Retina (tissue), 1 donor: ENCODE measurements at regions not wholly inside any gene's neighbourhood (a gene's known extent, or its start where the extent isn't known, plus 50 kb on each side); places are given as distances from the start of the nearest gene placed in this dataset.
"Not testable (repeated sequence)": the region's sequence is repeated elsewhere in the genome, so short reads cannot be mapped to it uniquely, and the experiment has no call there.

Source experiments
- DNase-seq: peaks from one replicate; pipeline ENCODE4 v3.0.0-alpha.2; 2016

DNA sequence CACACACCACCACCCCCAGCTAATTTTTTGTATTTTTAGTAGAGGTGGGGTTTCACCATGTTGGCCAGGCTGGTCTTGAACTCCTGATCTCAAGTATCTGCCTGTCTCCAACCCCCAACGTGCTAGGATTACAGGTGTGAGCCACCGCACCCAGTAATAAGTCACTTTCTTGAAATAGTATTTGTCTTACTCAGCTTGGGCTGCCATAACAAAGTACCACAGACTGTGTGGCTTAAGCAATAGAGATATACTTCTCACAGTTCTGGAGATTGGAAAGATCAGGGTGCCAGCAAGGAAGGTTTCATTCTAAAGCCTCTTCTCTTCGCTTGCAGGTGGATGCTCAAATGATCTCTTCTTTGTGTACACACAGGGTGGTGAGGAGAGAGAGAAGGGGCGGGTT lies 99.8 kb downstream of the ARRDC3 start:
- no peak for DNase-seq

DNA sequence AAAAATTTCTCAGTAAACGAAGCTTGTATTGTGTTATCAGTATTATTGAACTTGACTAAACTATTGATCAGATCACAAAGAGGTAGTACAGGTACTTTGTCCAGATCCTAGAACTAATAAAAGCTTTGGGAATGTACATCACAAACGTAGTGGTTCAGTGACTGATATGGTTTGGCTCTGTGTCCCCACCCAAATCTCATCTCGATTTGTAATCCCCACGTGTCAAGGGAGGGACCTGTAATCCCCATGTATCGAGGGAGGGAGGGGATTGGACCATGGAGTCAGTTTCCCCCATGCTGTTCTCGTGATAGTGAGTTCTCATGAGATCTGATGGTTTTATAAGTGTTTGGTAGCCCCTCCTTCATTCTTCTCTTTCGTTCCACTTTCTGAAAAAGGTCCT lies 100.9 kb downstream of the ARRDC3 start:
- no peak for DNase-seq

GRCh38 chr5:91281401-91281800 lies 101.7 kb downstream of the ARRDC3 start:
- peak; percentile 12 for DNase-seq

GRCh38 chr5:91280362-91281269 lies 102.5 kb downstream of the ARRDC3 start:
- peak; percentile 97 for DNase-seq

DNA sequence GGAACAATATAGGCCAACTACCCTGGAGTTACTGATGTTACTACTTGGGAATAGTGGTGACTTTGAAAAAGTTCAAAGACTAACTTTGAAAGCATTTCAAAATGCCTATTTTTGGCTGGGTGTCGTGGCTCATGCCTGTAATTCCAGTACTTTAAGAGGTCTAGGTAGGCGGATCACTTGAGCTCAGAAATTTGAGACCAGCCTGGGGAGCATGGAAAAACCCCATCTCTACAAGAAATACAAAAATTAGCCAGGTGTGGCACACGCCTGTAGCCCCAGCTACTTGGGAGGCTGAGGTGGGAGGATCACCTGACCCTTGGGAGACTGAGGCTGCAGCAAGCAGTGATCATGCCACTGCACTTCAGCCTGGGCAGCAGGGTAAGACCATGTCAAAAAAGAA lies 105.3 kb downstream of the ARRDC3 start:
- no peak for DNase-seq

DNA sequence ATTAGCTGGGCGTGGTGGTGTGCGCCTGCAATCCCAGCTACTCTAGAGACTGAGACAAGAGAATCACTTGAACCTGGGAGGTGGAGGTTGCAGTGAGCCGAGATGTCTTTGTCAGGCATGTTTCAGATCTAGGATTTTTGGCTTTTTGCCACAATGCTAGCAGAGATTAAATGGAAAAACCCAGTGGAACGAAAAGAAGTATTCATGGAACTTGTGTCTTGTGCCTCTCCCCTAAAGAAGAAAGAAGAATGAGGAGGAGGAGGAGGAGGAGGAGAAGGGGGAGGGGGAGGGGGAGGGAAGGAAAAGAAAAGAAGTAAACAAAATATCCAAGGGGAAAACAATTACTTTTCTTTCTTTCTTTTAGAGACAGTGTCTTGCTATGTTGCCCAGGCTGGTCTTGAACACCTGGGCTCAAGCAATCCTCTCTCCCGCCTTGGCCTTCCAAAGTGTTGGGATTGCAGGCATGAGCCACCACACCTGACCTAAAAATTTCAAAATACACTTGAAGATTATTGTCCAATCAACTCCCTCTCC lies 106.0 kb downstream of the ARRDC3 start:
- no peak for DNase-seq

DNA sequence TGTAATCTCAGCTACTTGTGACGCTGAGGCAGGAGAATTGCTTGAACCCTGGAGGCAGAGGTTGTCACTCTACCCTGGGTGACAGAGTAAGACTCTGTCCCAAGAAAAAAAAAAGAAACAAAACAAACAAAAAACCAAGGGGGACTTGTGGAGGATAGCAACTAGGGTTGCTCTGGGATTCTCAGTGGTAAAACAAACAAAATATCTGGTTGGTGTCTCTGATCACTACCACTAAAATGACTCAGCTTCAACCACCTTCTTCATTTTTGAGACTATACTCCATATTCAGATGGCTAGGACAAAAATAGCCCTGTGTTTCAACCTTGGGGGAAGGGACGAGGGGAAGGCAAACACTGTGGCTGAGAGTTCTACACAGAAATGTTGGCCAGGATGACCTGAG lies 110.3 kb downstream of the ARRDC3 start:
- no peak for DNase-seq

- no peak for DNase-seq
Measured at GRCh38 chr5:91271999-91272398, 111.1 kb downstream of the ARRDC3 start.

DNA sequence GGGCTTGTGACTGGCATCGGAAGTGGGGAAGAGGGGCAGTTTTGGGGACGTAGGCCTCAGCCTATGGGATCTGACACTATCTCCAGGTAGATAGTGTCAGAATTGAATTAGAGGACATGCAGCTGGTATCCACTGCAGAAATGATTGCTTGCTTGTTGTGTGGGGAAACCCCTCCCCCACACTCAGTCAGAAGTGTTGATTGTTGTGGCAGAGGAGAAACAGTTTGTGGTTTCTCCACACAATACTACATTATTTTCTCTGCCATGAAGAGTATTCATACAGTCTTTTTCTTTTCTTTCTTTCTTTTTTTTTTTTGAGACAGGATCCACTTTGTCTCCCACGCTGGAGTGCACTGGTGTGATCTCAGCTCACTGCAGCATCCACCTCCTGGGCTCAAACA lies 113.9 kb downstream of the ARRDC3 start:
- no peak for DNase-seq

GRCh38 chr5:91266184-91266705 lies 116.9 kb downstream of the ARRDC3 start:
- no peak for DNase-seq

DNA sequence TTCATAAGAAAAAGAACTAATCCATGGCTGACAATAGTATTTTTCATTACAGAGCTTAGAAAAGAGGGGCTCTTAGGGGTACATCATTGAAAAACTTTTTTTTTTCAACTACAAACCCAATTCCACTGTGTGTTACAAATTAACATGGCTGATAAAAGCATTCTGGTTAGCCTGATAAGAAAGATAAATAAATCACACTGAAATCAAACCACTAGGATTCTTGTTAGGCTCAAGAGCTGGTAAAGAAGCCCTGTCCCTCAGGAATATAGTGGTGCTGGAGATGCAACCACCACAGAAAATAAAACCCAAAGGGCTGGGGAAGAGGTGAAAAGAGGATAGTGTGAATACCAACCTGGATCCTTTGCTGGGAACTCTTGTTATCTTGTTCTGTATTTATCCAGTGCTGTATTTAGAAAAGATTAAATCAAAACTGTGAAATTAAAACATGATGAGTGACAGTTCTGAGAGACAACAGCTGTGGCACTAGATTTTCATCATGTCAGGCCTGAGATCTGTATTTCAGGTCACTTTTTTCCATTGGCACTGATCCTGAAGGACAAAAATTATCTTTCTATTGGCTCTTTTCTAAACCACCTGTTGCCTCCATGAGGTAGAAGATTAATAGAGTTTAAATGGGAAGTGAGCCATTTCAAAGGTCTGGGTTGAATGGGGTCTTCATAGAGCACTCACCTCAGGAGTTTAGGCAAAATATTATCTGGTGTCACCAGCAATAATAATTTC lies 118.6 kb downstream of the ARRDC3 start:
- DNase-seq, result no peak

GRCh38 chr5:91263898-91264297 lies 119.2 kb downstream of the ARRDC3 start:
- DNase-seq, result no peak

- DNase-seq, result no peak
Measured at GRCh38 chr5:91257301-91257700, 125.8 kb downstream of the ARRDC3 start.

DNA sequence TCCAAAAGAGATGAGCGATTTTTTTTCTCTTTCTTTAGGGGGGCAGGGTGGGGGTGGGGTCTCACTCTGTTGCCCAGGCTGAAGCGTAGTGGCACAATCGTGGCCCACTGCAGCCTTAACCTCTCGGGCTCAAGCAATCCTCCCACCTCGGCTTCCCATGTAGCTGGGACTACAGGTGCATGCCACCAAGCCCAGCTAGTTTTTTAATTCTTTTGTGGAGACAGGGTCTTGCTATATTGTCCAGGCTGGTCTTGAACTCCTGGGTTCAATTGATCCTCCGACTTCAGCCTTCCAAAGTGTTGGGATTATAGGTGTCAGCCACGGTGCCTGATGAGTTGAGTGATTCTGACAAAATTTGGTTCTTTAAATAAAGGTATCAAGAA lies 127.0 kb downstream of the ARRDC3 start:
- DNase-seq, result no peak

DNA sequence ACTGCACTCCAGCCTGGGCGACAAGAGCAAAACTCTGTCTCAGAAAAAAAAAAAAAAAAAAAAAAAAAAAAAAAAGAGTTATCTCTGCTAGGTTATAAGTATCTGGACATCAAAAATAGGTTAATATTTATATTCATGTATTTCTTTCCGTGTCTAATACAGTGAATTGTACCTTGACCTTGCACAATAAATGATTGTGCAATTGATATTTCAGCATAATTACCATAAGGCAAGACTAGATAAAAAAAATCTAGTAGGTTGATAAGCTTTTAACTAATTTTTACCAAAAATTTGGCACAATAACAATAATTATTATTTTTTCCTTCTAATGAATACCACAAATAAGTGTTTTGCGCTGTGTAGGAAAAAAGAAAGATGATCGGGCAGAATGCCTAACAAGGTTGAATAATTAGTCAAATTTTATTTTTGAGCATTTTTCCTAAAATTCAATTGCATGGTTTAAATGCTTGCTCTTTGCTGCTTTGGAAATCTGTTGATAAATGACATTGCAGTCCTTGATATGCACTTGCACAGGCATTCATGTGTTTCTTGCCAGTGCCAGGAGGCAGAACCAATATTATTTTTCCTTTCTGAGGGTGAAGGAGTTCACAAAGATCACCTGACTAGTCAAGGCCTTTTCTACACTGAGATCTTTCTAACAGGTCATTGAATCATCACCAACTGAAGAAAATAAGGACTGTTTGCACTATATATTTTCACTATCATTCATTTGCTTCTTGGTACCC lies 127.5 kb downstream of the ARRDC3 start:
- DNase-seq, result no peak

DNA sequence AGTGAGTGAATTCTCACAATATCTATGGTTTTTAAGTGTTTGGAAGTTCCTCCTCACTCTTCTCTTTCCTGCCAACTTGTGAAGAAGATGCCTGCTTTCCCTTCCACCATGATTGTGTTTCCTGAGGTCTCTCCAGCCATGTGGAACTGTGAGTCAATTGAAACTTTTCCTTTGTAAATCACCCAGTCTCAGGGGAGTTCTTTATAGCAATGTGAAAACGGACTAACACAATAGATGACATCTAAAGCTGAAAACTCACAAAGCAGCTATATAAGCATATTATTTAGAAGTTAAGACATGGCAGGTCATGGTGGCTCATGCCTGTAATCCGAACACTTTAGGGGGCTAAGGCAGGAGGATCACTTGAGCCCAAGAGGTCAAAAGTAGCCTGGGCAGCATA lies 130.2 kb downstream of the ARRDC3 start:
- DNase-seq, result no peak

GRCh38 chr5:91245871-91246270 lies 137.2 kb downstream of the ARRDC3 start:
- DNase-seq, result no peak

- DNase-seq, result no peak
Measured at GRCh38 chr5:91245074-91245452, 138.1 kb downstream of the ARRDC3 start.

GRCh38 chr5:91244380-91245073 lies 138.6 kb downstream of the ARRDC3 start:
- no peak for DNase-seq

- DNase-seq, result no peak
Measured at GRCh38 chr5:91243852-91244251, 139.3 kb downstream of the ARRDC3 start.

DNA sequence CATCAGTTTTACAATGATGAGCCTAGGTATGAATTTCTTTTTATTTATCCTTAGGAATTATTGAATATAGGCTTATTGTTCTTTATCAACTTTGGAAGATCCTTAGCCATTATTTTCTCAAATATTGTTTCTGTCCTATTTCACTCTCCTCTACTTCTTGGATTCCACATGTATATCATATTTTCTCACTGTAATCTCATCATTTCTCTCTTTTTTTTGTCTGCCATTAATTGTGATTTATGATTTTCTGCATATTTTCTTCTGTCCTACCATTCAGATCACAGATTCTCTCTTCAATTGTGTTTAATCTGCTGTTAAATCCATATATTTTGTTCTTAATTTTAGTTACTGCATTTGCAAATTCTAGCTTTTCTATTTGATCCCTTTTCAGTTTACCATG lies 139.8 kb downstream of the ARRDC3 start:
- DNase-seq, result no peak

- DNase-seq, result not testable (repeated sequence)
Measured at GRCh38 chr5:91241460-91241859, 141.7 kb downstream of the ARRDC3 start.
